SJCRH30 (cell line): ENCODE measurements at regions not wholly inside any gene's neighbourhood (a gene's known extent, or its start where the extent isn't known, plus 50 kb on each side); places are given as distances from the start of the nearest gene placed in this dataset.

Experiments used
- DNase-seq, 2 experiments: peaks; one replicate each; pipeline ENCODE4 v3.0.0-alpha.2; 2015 to 2020
- H3K27ac ChIP-seq: fragments of 250-450 bp; sonication (Bioruptor Pico); 2 replicates; pipeline ENCODE4 v1.5.1; 2020; ENCODE audit warnings: mild to moderate bottlenecking, moderate library complexity
- H3K27me3 ChIP-seq: fragments of 250-450 bp; sonication (Bioruptor Pico); 2 replicates; pipeline ENCODE4 v1.5.1; 2020; ENCODE audit warnings: mild to moderate bottlenecking, moderate library complexity
- H3K36me3 ChIP-seq: fragments of 250-450 bp; sonication (Bioruptor Pico); 2 replicates; pipeline ENCODE4 v1.5.1; 2020; ENCODE audit warnings: mild to moderate bottlenecking, moderate library complexity
- H3K4me1 ChIP-seq: fragments of 250-450 bp; sonication (Bioruptor Pico); 2 replicates; pipeline ENCODE4 v1.5.1; 2020; ENCODE audit warnings: mild to moderate bottlenecking, moderate library complexity
- H3K4me3 ChIP-seq: fragments of 250-450 bp; sonication (Bioruptor Pico); 2 replicates; pipeline ENCODE4 v1.5.1; 2020; ENCODE audit warnings: mild to moderate bottlenecking, moderate library complexity
- H3K9me3 ChIP-seq: fragments of 250-450 bp; sonication (Bioruptor Pico); replicated peaks from 2 replicates; pipeline ENCODE4 v1.5.1; 2020; ENCODE audit warnings: mild to moderate bottlenecking, moderate library complexity

- Histone ChIP-seq H3K4me1 (no peaks in the 10 kb centered on the region), H3K4me3 (no peak overlapping the region), H3K9me3 (no peaks in the 10 kb centered on the region), H3K27ac (no peak overlapping the region), H3K36me3 (no peaks in the 10 kb centered on the region), H3K27me3 (no peaks in the 10 kb centered on the region; the same call in 1 of the 2 replicates)
- no peak for DNase-seq
These were observed 88.2 kb upstream of the ZNF618 start for GRCh38 chr9:113787871-113788270.

- Histone ChIP-seq H3K27ac (no peak overlapping the region), H3K27me3 (no peaks in the 10 kb centered on the region; the same call in 1 of the 2 replicates), H3K4me3 (no peak overlapping the region), H3K4me1 (no peaks in the 10 kb centered on the region), H3K36me3 (no peaks in the 10 kb centered on the region), H3K9me3 (no peaks in the 10 kb centered on the region)
- DNase-seq, result no peak
These were observed 87.3 kb upstream of the ZNF618 start for GRCh38 chr9:113788616-113789330.

GRCh38 chr9:113790093-113790492 lies 86.0 kb upstream of the ZNF618 start:
- Histone ChIP-seq H3K4me3 (no peak overlapping the region), H3K27ac (no peak overlapping the region), H3K4me1 (no peaks in the 10 kb centered on the region), H3K27me3 (no peaks in the 10 kb centered on the region), H3K36me3 (no peaks in the 10 kb centered on the region), H3K9me3 (no peaks in the 10 kb centered on the region)
- DNase-seq, result no peak

- Histone ChIP-seq H3K9me3 (no peaks in the 10 kb centered on the region), H3K27me3 (no peaks in the 10 kb centered on the region), H3K4me3 (no peak overlapping the region), H3K27ac (no peak overlapping the region), H3K4me1 (no peaks in the 10 kb centered on the region), H3K36me3 (no peaks in the 10 kb centered on the region)
- no peak for DNase-seq
These were observed 82.6 kb upstream of the ZNF618 start for GRCh38 chr9:113793558-113793957.

GRCh38 chr9:113794721-113795120 lies 81.4 kb upstream of the ZNF618 start:
- no peak for DNase-seq
- Histone ChIP-seq H3K9me3 (no peaks in the 10 kb centered on the region), H3K27ac (no peak overlapping the region), H3K27me3 (no peaks in the 10 kb centered on the region), H3K4me1 (no peaks in the 10 kb centered on the region), H3K4me3 (no peak overlapping the region), H3K36me3 (no peaks in the 10 kb centered on the region)

GRCh38 chr9:113795811-113796392 lies 80.2 kb upstream of the ZNF618 start:
- no peak overlapping the region for H3K27ac ChIP-seq
- DNase-seq, result no peak
- H3K4me1 ChIP-seq, result no peaks in the 10 kb centered on the region
- H3K27me3 ChIP-seq, result no peaks in the 10 kb centered on the region
- H3K4me3 ChIP-seq, result no peak overlapping the region
- H3K9me3 ChIP-seq, result no peaks in the 10 kb centered on the region
- H3K36me3 ChIP-seq, result no peaks in the 10 kb centered on the region

GRCh38 chr9:113796646-113797426 lies 79.3 kb upstream of the ZNF618 start:
- H3K27ac ChIP-seq, result no peak overlapping the region
- DNase-seq, result no peak
- no peaks in the 10 kb centered on the region for H3K27me3 ChIP-seq
- H3K4me3 ChIP-seq, result no peak overlapping the region
- H3K36me3 ChIP-seq, result no peaks in the 10 kb centered on the region
- H3K4me1 ChIP-seq, result no peaks in the 10 kb centered on the region
- H3K9me3 ChIP-seq, result no peaks in the 10 kb centered on the region

DNA sequence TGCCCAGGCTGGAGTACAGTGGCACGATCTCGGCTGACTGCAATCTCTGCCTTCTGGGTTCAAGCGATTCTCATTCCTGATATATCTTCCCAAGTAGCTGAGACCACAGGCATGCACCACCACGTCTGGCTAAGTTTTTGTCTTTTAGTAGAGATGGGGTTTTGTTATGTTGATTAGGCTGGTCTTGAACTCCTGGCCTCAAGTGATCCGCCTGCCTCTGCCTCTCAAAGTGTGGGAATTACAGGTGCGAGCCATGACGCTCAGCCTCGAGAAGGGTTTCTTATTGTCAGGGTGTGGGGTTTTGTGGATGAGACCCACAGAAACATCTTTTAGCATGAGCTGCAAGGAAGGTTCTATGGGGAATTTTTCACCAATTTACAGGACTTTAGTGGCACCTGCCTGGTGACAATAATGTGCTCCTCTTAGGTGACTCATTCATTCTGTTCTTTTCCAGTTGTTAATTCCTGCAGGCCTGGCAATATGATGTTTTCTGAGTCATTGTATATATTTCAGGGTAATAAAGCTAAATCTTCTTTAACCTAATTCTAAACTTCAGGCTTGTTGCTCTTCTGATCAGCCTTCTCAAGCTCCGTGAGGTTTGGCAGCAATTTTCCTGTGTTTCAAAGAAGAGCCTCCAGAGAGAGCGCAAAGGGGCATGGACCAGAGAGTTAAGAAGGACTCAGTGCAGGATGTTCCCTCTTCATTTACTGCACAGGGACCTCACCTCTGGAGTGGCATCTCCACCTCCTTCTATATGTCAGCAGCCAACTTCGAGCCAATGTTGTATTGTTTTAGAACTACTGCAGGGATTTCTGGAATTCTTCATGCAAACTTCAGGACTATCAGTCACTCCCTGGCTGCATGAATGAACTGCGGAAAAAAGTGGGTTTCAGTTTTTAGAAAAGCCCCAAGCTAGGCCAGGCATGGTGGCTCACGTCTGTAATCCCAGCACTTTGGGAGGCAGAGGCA lies 77.8 kb upstream of the ZNF618 start:
- Histone ChIP-seq H3K27ac (no peak overlapping the region), H3K4me3 (no peak overlapping the region), H3K27me3 (no peaks in the 10 kb centered on the region), H3K4me1 (no peaks in the 10 kb centered on the region), H3K36me3 (no peaks in the 10 kb centered on the region), H3K9me3 (no peaks in the 10 kb centered on the region)
- DNase-seq, result no peak

DNA sequence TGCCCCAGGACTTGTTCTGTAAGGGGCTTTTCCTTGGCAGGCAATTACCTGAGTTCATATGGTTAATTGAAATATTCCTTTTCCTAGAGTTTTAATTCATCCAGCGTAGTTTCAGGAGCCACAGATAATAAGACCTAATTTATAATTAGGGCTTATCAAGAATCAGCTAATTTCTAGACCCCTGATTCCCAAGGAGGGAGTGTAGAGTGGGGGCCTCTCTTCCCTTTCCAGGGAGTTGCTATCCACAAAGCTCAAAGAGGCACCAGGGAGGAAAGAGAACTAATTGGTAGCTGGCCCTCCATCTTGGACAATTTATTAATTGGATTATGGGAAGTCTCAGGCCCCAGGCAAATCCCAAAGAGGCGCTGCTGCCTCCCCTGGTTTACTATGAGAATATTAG lies 75.8 kb upstream of the ZNF618 start:
- Histone ChIP-seq H3K36me3 (no peaks in the 10 kb centered on the region), H3K27me3 (no peaks in the 10 kb centered on the region), H3K9me3 (no peaks in the 10 kb centered on the region), H3K4me1 (no peaks in the 10 kb centered on the region), H3K4me3 (no peak overlapping the region), H3K27ac (no peak overlapping the region)
- no peak for DNase-seq

DNA sequence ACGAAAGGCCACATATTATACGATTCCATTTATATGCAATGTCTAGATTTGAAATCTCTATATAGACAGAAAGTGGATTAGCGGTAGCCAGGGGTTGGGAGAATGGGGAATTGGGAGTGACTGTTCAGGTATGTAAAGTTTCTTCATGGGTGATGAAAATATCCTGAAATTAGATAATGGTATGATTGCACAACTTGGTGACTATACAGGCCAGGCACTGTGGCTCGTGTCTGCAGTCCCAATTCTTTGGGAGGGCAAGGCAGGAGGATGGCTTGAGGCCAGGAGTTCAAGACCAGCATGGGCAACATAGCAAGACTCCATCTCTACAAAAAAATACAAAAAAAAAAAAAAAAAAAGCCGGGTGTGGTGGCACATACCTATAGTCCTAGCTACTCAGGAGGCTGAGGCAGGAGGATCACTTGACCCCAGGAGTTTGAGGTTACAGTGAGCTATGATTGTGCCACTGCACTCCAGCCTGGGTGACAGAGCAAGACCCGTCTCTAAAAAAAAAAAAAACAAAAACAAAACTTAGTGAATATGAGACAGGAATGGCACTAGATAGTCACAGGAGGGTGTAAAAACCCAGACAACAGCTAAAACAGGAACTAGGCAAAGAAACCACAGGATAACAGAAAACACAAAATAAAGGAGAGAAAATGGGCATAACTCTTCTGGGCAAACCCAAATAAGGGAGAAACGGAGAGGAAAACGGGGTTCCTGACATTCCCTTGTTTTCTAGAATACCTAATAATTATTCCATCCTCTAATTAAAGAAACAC lies 72.1 kb upstream of the ZNF618 start:
- Histone ChIP-seq H3K4me3 (no peak overlapping the region), H3K9me3 (no peaks in the 10 kb centered on the region), H3K36me3 (no peaks in the 10 kb centered on the region), H3K27ac (no peak overlapping the region), H3K4me1 (0 out of 2 replicates have a peak, but pooled peaks cover 2% of the 10 kb centered on the region), H3K27me3 (no peaks in the 10 kb centered on the region)
- DNase-seq, result no peak

DNA sequence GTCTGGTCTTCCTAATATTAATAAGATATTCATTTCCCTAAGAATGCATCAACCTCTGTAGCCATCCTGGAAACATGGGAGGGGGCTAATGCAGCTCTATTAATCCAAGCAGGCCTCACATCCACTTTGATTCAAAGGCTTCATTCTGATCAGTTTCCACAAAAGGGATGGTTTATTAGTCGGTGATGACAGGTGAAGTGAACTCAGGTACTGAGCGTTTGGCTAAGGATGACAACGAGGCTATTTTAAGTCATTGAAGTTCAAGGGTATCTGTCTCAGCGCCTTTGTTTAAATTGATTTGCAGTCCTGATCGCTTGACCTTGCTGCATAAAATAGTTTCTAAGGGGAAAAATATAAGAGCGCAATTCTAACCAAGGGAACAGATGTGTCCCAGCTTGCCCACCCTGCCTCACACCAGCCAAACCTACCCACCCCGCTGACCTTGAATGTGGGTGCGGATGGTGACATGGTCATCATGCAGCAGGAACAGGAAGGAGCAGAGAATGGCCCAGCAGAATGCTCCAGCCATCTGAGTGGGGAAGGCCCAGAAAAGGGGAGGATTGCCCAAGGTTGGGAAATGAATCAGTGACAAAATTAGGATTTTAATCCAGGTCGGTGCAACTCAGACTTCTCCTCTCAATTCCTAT lies 70.5 kb upstream of the ZNF618 start:
- Histone ChIP-seq H3K9me3 (no peaks in the 10 kb centered on the region), H3K4me1 (0 out of 2 replicates have a peak, but pooled peaks cover 2% of the 10 kb centered on the region), H3K4me3 (no peak overlapping the region), H3K27ac (no peak overlapping the region), H3K36me3 (no peaks in the 10 kb centered on the region), H3K27me3 (no peaks in the 10 kb centered on the region)
- no peak for DNase-seq

- Histone ChIP-seq H3K27me3 (no peaks in the 10 kb centered on the region), H3K36me3 (no peaks in the 10 kb centered on the region), H3K4me3 (no peak overlapping the region), H3K4me1 (0 out of 2 replicates have a peak, but pooled peaks cover 2% of the 10 kb centered on the region), H3K9me3 (no peaks in the 10 kb centered on the region), H3K27ac (no peak overlapping the region)
- DNase-seq, result peak; percentile 51 to 81
These were observed 68.7 kb upstream of the ZNF618 start for GRCh38 chr9:113807173-113808061.
